ENCODE measurements at regions not wholly inside any gene's neighbourhood (a gene's known extent, or its start where the extent isn't known, plus 50 kb on each side); places are given as distances from the start of the nearest gene placed in this dataset.

DNA sequence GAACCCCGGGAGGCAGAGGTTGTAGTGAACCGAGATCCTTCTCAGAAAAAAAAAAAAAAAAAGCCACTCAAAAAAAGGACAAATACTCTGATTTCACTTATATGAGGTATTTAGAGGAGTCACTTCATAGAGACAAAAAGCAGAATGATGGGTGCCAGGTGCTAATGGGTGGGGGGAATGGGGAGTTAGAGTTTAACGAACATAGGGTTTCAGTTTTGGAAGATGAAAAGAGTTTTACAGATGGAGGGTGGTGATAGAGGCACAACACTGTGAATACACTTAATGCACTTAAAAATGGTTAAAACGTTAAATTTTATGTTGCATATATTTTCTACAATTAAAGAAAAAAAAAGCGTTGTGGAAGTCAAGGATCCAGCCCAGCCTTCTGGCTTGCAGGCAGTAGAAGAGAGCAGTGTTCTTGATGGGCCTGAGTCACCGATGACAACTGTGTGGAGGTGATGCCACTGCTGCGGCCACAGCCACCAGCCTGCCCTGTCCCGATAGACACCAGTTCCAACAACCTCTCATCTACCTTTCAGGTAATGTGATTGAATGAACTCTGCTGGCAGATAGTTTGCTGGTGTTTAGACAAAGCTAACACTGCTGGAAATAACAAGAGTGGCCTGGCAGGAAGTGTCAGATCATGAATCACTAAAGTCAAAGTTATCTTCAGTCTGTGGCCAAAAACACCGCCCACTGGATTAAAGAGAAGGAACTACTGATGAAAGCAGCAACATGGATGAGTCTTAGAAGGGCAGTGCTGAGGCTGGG, 49.9 kb upstream of the COX10 start:
- TF ChIP-seq, protein P1, sequence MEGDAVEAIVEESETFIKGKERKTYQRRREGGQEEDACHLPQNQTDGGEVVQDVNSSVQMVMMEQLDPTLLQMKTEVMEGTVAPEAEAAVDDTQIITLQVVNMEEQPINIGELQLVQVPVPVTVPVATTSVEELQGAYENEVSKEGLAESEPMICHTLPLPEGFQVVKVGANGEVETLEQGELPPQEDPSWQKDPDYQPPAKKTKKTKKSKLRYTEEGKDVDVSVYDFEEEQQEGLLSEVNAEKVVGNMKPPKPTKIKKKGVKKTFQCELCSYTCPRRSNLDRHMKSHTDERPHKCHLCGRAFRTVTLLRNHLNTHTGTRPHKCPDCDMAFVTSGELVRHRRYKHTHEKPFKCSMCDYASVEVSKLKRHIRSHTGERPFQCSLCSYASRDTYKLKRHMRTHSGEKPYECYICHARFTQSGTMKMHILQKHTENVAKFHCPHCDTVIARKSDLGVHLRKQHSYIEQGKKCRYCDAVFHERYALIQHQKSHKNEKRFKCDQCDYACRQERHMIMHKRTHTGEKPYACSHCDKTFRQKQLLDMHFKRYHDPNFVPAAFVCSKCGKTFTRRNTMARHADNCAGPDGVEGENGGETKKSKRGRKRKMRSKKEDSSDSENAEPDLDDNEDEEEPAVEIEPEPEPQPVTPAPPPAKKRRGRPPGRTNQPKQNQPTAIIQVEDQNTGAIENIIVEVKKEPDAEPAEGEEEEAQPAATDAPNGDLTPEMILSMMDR (IDR thresholded peaks at IDR 0.05; ENCODE audit: insufficient read depth, low read depth, low read length), result no peak
- TF ChIP-seq EZH2 (IDR thresholded peaks at IDR 0.05; ENCODE audit: insufficient read depth, low read length), result no peak
